ENCODE measurements at regions not wholly inside any gene's neighbourhood (a gene's known extent, or its start where the extent isn't known, plus 50 kb on each side); places are given as distances from the start of the nearest gene placed in this dataset.

- H3K79me2 ChIP-seq (ENCODE audit: insufficient read depth, low read length), result no peaks in the 10 kb centered on the region
- no peak overlapping the region for H3K27ac ChIP-seq (ENCODE audit: low read depth, low read length)
- no peaks in the 10 kb centered on the region for H3K9me3 ChIP-seq (ENCODE audit: control insufficient read depth in 1 of 2, insufficient read depth in 1 of 2, low read depth in 1 of 2, low read length in 2 of 2)
- intact Hi-C loops (cut with micrococcal nuclease), result no loop called here
- H2AFZ ChIP-seq (ENCODE audit: low read depth, low read length, poor library complexity, severe bottlenecking), result no peak overlapping the region
- DNase-seq (ENCODE audit: low read depth, low spot score), result no peak
- H3K4me2 ChIP-seq (ENCODE audit: low read length), result no peak overlapping the region
- H3K4me3 ChIP-seq (replicated peaks in 1 of 2; ENCODE audit: low read depth in 1 of 2, low read length in 2 of 2), result no peak overlapping the region
- ChIA-PET RAD21 (ENCODE audit: low non-redundant PET in 1 of 2, low total read pairs in 2 of 2, uncharacterized antibody in 2 of 2, unreplicated experiment in 2 of 2) (no interaction called here), POLR2A (no interaction called here), CTCF (no interaction called here)
- no TSS peak for BruUV-seq (replicated peaks)
- no peak for ATAC-seq
- H3K9me2 ChIP-seq (ENCODE audit: insufficient read depth), result no peaks in the 10 kb centered on the region
- H3K27me3 ChIP-seq (ENCODE audit: insufficient read depth, low read length), result peaks cover under 1% of the 10 kb centered on the region; the same call in 1 of the 2 replicates
- H3K4me1 ChIP-seq (ENCODE audit: control insufficient read depth in 1 of 2, insufficient read depth in 2 of 2, low read length in 2 of 2), result no peaks in the 10 kb centered on the region
- no peak for TF ChIP-seq ATF3 (IDR thresholded peaks at IDR 0.05)
- no peak for TF ChIP-seq ELF1 (IDR thresholded peaks at IDR 0.05; ENCODE audit: borderline replicate concordance, low read depth)
- TF ChIP-seq POLR2AphosphoS5 (IDR thresholded peaks at IDR 0.05; ENCODE audit: low read depth, low read length), result no peak
- no peak for TF ChIP-seq FOSL1 (IDR thresholded peaks at IDR 0.05; ENCODE audit: low read depth)
- TF ChIP-seq SRF (IDR thresholded peaks at IDR 0.05; ENCODE audit: low read depth), result no peak
- no peak for TF ChIP-seq EZH2 (IDR thresholded peaks at IDR 0.05)
- no peak for TF ChIP-seq CBX3 (IDR thresholded peaks at IDR 0.05; ENCODE audit: low read depth)
- no peak for TF ChIP-seq CEBPB (IDR thresholded peaks at IDR 0.05; ENCODE audit: low read depth)
- TF ChIP-seq MAX (IDR thresholded peaks at IDR 0.05), result no peak
- TF ChIP-seq EZH2phosphoT487 (IDR thresholded peaks at IDR 0.05; ENCODE audit: borderline replicate concordance), result no peak
- TF ChIP-seq SIN3A (IDR thresholded peaks at IDR 0.05; ENCODE audit: low read depth), result no peak
- TF ChIP-seq JUND (IDR thresholded peaks at IDR 0.05), result no peak
- no peaks in the 10 kb centered on the region for H4K20me1 ChIP-seq (ENCODE audit: insufficient read depth)
- no peak overlapping the region for H3K9ac ChIP-seq (ENCODE audit: low read length)
- H3K36me3 ChIP-seq (ENCODE audit: control insufficient read depth in 1 of 2, insufficient read depth in 2 of 2, low read length in 2 of 2), result no peaks in the 10 kb centered on the region
Observed at GRCh38 chr15:98554272-98555172, 93.8 kb upstream of the IGF1R start.
